Heart left ventricle (tissue), 13 donors: ENCODE measurements at regions not wholly inside any gene's neighbourhood (a gene's known extent, or its start where the extent isn't known, plus 50 kb on each side); places are given as distances from the start of the nearest gene placed in this dataset.

Experiments
- POLR2A ChIP-seq, 2 donors: fragments of 450-650 bp; IDR thresholded peaks; one replicate each; pipeline ENCODE4 v1.6.1; 2017; ENCODE audit warnings: antibody characterized with exemption in 2 of 2, mild to moderate bottlenecking in 2 of 2, moderate library complexity in 2 of 2
- TF ChIP-seq, protein P1 (sequence below), 12 donors: fragments of 200-600 bp; sonication (generic) in 4 of 12; IDR thresholded peaks; one replicate each; pipeline versions ENCODE4 v1.5.0 to v1.8.0; 2018 to 2022; ENCODE audit warnings: antibody characterized with exemption in 12 of 12, mild to moderate bottlenecking in 5 of 12
- donor health status: ischemic (EF 13 %, LVEDD 7.1; RV severe dilation, severe dysfunction).
- donor health status: DM: no; HTN: yes; CAD: no.
- donor health status: DM: no; HTN: no; CAD: no.
- donor health status: ischemic (EF 25% LVEDD 6.9; RV normal size, moderate dysfunction).
- donor health status: ischemic (EF 25% LVEDD 5.7; RV mildly dilated, moderate dysfunction).
- donor health status: ischemic (EF 35%, LVEDD 5.7; RV mildly dilated, moderate dysfunction).
- donor health status: nonischemic (EF 11% LVEDD 7.7; RV severe dilation, severe dysfunction).
- donor health status: DM: yes; HTN: yes; CAD: no.
- donor health status: PGD.
- donor health status: ischemic (EF 29% LVEDD 5.4; RV normal size, mild dysfunction).
- donor health status: nonischemic (EF 23%, LVEDD 6.1; RV moderate dilation, normal function).

DNA sequence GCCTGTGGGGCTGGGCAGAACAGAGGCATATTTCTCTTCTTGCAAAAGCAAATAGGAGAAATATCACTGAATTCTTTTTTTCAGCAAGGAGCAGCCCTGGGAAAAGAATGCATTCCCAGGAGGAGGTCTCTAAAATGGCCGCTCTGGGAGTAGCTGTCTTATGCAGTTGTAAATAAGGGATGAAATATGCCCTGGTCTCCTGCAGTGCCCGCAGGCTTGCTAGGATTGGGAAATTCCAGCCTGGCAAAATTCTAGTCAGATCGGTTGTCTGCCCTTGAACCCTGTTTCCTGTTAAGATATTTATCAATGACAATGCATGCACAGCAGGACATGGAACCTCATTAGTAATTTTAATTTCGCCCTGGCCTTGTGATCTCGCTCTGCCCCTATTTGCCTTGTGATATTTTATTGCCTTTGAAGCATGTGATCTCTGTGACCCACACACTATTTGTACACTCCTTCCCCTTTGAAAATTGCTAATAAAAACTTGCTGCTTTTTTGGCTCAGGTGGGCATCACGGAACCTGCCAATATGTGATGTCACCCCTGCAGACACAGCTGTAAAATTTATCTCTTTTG, 1993.2 kb downstream of the PCDH9 start:
- TF ChIP-seq, protein P1, sequence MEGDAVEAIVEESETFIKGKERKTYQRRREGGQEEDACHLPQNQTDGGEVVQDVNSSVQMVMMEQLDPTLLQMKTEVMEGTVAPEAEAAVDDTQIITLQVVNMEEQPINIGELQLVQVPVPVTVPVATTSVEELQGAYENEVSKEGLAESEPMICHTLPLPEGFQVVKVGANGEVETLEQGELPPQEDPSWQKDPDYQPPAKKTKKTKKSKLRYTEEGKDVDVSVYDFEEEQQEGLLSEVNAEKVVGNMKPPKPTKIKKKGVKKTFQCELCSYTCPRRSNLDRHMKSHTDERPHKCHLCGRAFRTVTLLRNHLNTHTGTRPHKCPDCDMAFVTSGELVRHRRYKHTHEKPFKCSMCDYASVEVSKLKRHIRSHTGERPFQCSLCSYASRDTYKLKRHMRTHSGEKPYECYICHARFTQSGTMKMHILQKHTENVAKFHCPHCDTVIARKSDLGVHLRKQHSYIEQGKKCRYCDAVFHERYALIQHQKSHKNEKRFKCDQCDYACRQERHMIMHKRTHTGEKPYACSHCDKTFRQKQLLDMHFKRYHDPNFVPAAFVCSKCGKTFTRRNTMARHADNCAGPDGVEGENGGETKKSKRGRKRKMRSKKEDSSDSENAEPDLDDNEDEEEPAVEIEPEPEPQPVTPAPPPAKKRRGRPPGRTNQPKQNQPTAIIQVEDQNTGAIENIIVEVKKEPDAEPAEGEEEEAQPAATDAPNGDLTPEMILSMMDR (IDR thresholded peaks at IDR 0.05) = no peak
- no peak for TF ChIP-seq POLR2A (IDR thresholded peaks at IDR 0.05)
